GM23338 (cell line): ENCODE measurements at regions not wholly inside any gene's neighbourhood (a gene's known extent, or its start where the extent isn't known, plus 50 kb on each side); places are given as distances from the start of the nearest gene placed in this dataset.
A peak's percentile ranks its signal among the peaks of the same experiment; 100 is the strongest.

Experiments used
- ATAC-seq: fragments of 200-7000 bp; cut with Tn5 transposase; 3 replicates; pipeline ENCODE4 v1.9.1; 2020
- DNase-seq: peaks from one replicate; pipeline ENCODE4 v3.0.0-alpha.2; 2015; ENCODE audit warnings: low spot score
- H2AFZ ChIP-seq: fragments of 200-600 bp; sonication (generic); 2 replicates; pipeline ENCODE4 v1.8.0; 2016; ENCODE audit warnings: antibody characterized with exemption, mild to moderate bottlenecking, moderate library complexity
- H3F3A ChIP-seq: fragments of 200-600 bp; sonication (generic); replicated peaks from 2 replicates; pipeline ENCODE4 v1.8.0; 2017; ENCODE audit warnings: antibody characterized with exemption, mixed run types, low read depth
- H3K27ac ChIP-seq: fragments of 200-600 bp; sonication (generic); 2 replicates; pipeline ENCODE4 v1.6.1; 2016; ENCODE audit warnings: low read depth
- H3K27me3 ChIP-seq: fragments of 200-600 bp; sonication (generic); 2 replicates; pipeline ENCODE4 v1.8.0; 2016; ENCODE audit warnings: mild to moderate bottlenecking, mixed run types, moderate library complexity; ENCODE audit not compliant: insufficient read depth
- H3K36me3 ChIP-seq: fragments of 200-600 bp; sonication (generic); 2 replicates; pipeline ENCODE4 v1.8.0; 2016; ENCODE audit warnings: mild to moderate bottlenecking; ENCODE audit not compliant: insufficient read depth
- H3K4me1 ChIP-seq: fragments of 200-600 bp; sonication (generic); 2 replicates; pipeline ENCODE4 v1.8.0; 2016; ENCODE audit warnings: mild to moderate bottlenecking, moderate library complexity; ENCODE audit not compliant: insufficient read depth
- H3K4me2 ChIP-seq: fragments of 200-600 bp; sonication (generic); 2 replicates; pipeline ENCODE4 v1.7.1; 2017; ENCODE audit warnings: mixed run types
- H3K4me3 ChIP-seq: fragments of 200-600 bp; sonication (generic); 2 replicates; pipeline ENCODE4 v1.6.1; 2016; ENCODE audit warnings: mixed run types
- H3K79me2 ChIP-seq: fragments of 200-600 bp; sonication (generic); replicated peaks from 2 replicates; pipeline ENCODE4 v1.8.0; 2017; ENCODE audit warnings: mild to moderate bottlenecking; ENCODE audit not compliant: insufficient read depth
- H3K9me2 ChIP-seq: fragments of 200-600 bp; sonication (generic); 2 replicates; pipeline ENCODE4 v1.8.0; 2017; ENCODE audit not compliant: insufficient read depth
- H4K20me1 ChIP-seq: fragments of 200-600 bp; sonication (generic); replicated peaks from 2 replicates; pipeline ENCODE4 v1.8.0; 2017; ENCODE audit warnings: mild to moderate bottlenecking; ENCODE audit not compliant: insufficient read depth
- H3K27ac Mint-ChIP-seq: 2 replicates; pipeline ENCODE4 v1.8.0; 2020; ENCODE audit warnings: inconsistent platforms, mild to moderate bottlenecking, moderate library complexity, mixed read lengths
- H3K27me3 Mint-ChIP-seq: 3 replicates; pipeline ENCODE4 v1.8.0; 2022; ENCODE audit warnings: low read depth, mild to moderate bottlenecking, moderate library complexity, mixed read lengths, inconsistent platforms; ENCODE audit not compliant: insufficient read depth, poor library complexity
- H3K36me3 Mint-ChIP-seq: 3 replicates; pipeline ENCODE4 v1.8.0; 2021; ENCODE audit warnings: low read depth, mild to moderate bottlenecking, inconsistent platforms, moderate library complexity, mixed read lengths
- H3K4me1 Mint-ChIP-seq: 3 replicates; pipeline ENCODE4 v1.8.0; 2020; ENCODE audit warnings: mild to moderate bottlenecking, inconsistent platforms, mixed read lengths
- H3K4me3 Mint-ChIP-seq: 3 replicates; pipeline ENCODE4 v1.8.0; 2021; ENCODE audit warnings: moderate library complexity, mild to moderate bottlenecking, inconsistent platforms, mixed read lengths
- H3K9me3 Mint-ChIP-seq: 3 replicates; pipeline ENCODE4 v1.8.0; 2020; ENCODE audit warnings: moderate library complexity, mild to moderate bottlenecking, inconsistent platforms, mixed read lengths
- CREB1 ChIP-seq: fragments of 250-450 bp; sonication (Bioruptor Pico); IDR thresholded peaks from 2 replicates; pipeline ENCODE4 v1.5.0; 2020; ENCODE audit warnings: low read depth, mild to moderate bottlenecking, moderate library complexity
- EZH2 ChIP-seq: fragments of 200-600 bp; sonication (generic); IDR thresholded peaks from one replicate; pipeline ENCODE4 v1.8.0; 2017; ENCODE audit warnings: antibody characterized with exemption, mild to moderate bottlenecking, low read depth; ENCODE audit not compliant: unreplicated experiment
- EZH2phosphoT487 ChIP-seq: fragments of 200-600 bp; sonication (generic); IDR thresholded peaks from one replicate; pipeline ENCODE4 v1.8.1; 2018; ENCODE audit warnings: antibody characterized with exemption; ENCODE audit not compliant: unreplicated experiment
- JUNB ChIP-seq: IDR thresholded peaks from one replicate; pipeline ENCODE4 v1.6.1; 2016; ENCODE audit warnings: antibody characterized with exemption; ENCODE audit not compliant: unreplicated experiment
- NANOG ChIP-seq: IDR thresholded peaks from 2 replicates; pipeline ENCODE4 v1.6.1; 2016; ENCODE audit warnings: antibody characterized with exemption, borderline replicate concordance
- POLR2AphosphoS5 ChIP-seq: IDR thresholded peaks from 2 replicates; pipeline ENCODE4 v1.6.1; 2016; ENCODE audit warnings: antibody characterized with exemption, low read depth
- STAT1 ChIP-seq: IDR thresholded peaks from one replicate; pipeline ENCODE4 v1.6.1; 2016; ENCODE audit warnings: antibody characterized with exemption; ENCODE audit not compliant: unreplicated experiment
- ZNF331 ChIP-seq: fragments of 250-450 bp; sonication (Bioruptor Pico); IDR thresholded peaks from 2 replicates; pipeline ENCODE4 v1.5.0; 2020; ENCODE audit warnings: low read depth, mild to moderate bottlenecking, moderate library complexity
- ZNF462 ChIP-seq: fragments of 250-450 bp; sonication (Bioruptor Pico); IDR thresholded peaks from 2 replicates; pipeline ENCODE4 v1.5.0; 2020; ENCODE audit warnings: mild to moderate bottlenecking, moderate library complexity
- TF ChIP-seq, protein P1 (sequence below), 2 experiments: fragments of 200-600 bp in 1 of 2; sonication (generic) in 1 of 2; conservative IDR thresholded peaks; 2 replicates each; pipeline versions ENCODE4 v1.5.1 to v1.6.1; 2016 to 2017; ENCODE audit warnings: antibody characterized with exemption in 2 of 2, low read depth in 2 of 2, mild to moderate bottlenecking in 2 of 2, moderate library complexity in 1 of 2
- TF ChIP-seq, protein P2 (sequence below): IDR thresholded peaks from 2 replicates; pipeline ENCODE4 v1.6.1; 2016; ENCODE audit warnings: antibody characterized with exemption

DNA sequence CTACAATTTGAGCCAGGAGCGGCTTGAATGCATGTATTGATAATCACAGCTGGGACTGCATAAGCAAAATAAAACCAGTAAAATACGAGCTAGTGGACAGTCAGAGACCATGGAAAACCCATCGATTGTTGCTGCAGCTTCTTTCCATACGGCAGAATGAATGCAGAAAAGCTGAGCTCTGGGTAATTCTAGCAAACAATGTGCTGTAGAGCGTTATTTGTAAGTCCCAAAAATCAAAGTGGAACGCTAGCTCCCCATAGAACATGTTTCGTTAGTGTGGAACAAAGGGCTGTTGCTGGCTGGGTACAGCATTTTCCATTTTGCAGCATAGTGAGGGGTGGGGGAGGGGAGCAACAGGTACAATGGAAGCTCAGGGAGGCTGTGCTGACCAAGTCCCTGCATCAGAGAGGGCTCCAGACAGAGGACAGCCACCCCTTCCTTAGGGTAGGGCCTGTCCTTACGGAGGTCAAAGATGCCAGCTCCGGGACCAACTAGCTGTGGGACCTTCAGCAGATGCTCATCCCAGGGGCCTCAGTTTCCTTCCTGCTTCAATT is 74.1 kb downstream of the BOD1L2 start (continued):
- no peak for TF ChIP-seq POLR2AphosphoS5
- TF ChIP-seq, protein P1, sequence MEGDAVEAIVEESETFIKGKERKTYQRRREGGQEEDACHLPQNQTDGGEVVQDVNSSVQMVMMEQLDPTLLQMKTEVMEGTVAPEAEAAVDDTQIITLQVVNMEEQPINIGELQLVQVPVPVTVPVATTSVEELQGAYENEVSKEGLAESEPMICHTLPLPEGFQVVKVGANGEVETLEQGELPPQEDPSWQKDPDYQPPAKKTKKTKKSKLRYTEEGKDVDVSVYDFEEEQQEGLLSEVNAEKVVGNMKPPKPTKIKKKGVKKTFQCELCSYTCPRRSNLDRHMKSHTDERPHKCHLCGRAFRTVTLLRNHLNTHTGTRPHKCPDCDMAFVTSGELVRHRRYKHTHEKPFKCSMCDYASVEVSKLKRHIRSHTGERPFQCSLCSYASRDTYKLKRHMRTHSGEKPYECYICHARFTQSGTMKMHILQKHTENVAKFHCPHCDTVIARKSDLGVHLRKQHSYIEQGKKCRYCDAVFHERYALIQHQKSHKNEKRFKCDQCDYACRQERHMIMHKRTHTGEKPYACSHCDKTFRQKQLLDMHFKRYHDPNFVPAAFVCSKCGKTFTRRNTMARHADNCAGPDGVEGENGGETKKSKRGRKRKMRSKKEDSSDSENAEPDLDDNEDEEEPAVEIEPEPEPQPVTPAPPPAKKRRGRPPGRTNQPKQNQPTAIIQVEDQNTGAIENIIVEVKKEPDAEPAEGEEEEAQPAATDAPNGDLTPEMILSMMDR (conservative IDR thresholded peaks at IDR 0.05; ENCODE audit: low read depth in 2 of 2), result no peak
- no peak for TF ChIP-seq EZH2phosphoT487

GRCh38 chr18:57223144-57223870 is 76.4 kb downstream of the BOD1L2 start:
- Histone ChIP-seq H3K4me1 (peaks cover 16% of the 10 kb centered on the region), H3K4me3 (no peak overlapping the region), H2AFZ (peak overlapping the region; percentile 64; the same call in 1 of the 2 replicates), H3K36me3 (no peaks in the 10 kb centered on the region; the same call in 1 of the 2 replicates), H3K9me2 (peaks cover 12% of the 10 kb centered on the region), H3K79me2 (no peaks in the 10 kb centered on the region), H3K27ac (no peak overlapping the region), H3F3A (0 out of 2 replicates have a peak, but pooled peaks cover 2% of the 10 kb centered on the region), H4K20me1 (no peaks in the 10 kb centered on the region), H3K27me3 (no peaks in the 10 kb centered on the region), H3K4me2 (no peak overlapping the region)
- Mint-ChIP-seq H3K27ac (no peak overlapping the region), H3K4me3 (no peak overlapping the region), H3K9me3 (no peaks in the 10 kb centered on the region; the same call in 2 of the 3 replicates), H3K36me3 (no peaks in the 10 kb centered on the region), H3K27me3 (peaks cover under 1% of the 10 kb centered on the region), H3K4me1 (peaks cover 17% of the 10 kb centered on the region)
- DNase-seq (no peak), ATAC-seq (no peak)
- TF ChIP-seq NANOG, result no peak
- TF ChIP-seq, protein P1 (conservative IDR thresholded peaks at IDR 0.05; ENCODE audit: low read depth in 2 of 2), result no peak
- TF ChIP-seq ZNF331 (CRISPR knock-in tag), result no peak
- no peak for TF ChIP-seq CREB1
- no peak for TF ChIP-seq POLR2AphosphoS5
- no peak for TF ChIP-seq ZNF462
- TF ChIP-seq EZH2, result no peak
- TF ChIP-seq, protein P2, sequence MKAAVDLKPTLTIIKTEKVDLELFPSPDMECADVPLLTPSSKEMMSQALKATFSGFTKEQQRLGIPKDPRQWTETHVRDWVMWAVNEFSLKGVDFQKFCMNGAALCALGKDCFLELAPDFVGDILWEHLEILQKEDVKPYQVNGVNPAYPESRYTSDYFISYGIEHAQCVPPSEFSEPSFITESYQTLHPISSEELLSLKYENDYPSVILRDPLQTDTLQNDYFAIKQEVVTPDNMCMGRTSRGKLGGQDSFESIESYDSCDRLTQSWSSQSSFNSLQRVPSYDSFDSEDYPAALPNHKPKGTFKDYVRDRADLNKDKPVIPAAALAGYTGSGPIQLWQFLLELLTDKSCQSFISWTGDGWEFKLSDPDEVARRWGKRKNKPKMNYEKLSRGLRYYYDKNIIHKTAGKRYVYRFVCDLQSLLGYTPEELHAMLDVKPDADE, result no peak
- TF ChIP-seq JUNB, result no peak
- TF ChIP-seq STAT1, result no peak
